AG04449 (cell line): ENCODE measurements at regions not wholly inside any gene's neighbourhood (a gene's known extent, or its start where the extent isn't known, plus 50 kb on each side); places are given as distances from the start of the nearest gene placed in this dataset.

ENCODE experiments used
- CTCF ChIA-PET: fragments of 350-600 bp; formaldehyde crosslinking; extraction: SDS; loops from one replicate; lab custom pipeline; 2021; ENCODE audit warnings: antibody characterized with exemption; lab: Yijun Ruan, JAX
- POLR2A ChIA-PET: fragments of 400-600, 350-600 bp; formaldehyde crosslinking; extraction: SDS; loops from one replicate; lab custom pipeline; 2020; ENCODE audit warnings: antibody characterized with exemption, inconsistent platforms; lab: Yijun Ruan, JAX
- DNase-seq: peaks from one replicate; pipeline ENCODE4 v3.0.0-alpha.2; 2010; ENCODE audit warnings: low read depth, low spot score
- H3K4me3 ChIP-seq: 2 replicates; pipeline ENCODE4 v1.5.1; 2011; ENCODE audit warnings: low read depth, mild to moderate bottlenecking, control low read depth, low read length
- TF ChIP-seq, protein P1 (sequence below): IDR thresholded peaks from one replicate; pipeline ENCODE4 v1.5.1; 2011; ENCODE audit warnings: mild to moderate bottlenecking, moderate library complexity, low read length, control low read depth, inconsistent platforms; ENCODE audit not compliant: insufficient read depth; ENCODE audit errors: missing control alignments

DNA sequence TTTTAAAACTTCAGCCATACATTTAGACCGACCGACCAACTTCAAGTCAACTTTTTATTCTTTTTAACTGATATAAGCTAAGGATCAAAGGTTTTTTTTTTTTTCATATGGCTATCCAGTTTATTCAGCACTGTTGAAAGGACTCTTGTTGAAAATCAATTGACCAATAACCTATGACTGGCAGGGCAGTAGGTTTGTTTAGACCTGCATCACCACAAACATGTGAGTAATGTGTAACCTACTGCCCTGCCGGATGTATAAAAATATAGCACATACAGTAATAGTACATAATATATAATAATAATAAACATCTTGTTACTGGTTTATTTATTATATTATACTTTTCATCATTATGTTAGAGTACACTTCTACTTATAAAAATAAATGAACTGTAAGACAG lies 434.6 kb upstream of the SEMA3A start:
- DNase-seq, result no peak
- ChIA-PET POLR2A (no interaction called here), CTCF (interaction anchor here (0.6 kb wide), 1 partner anchor 873 kb away, joined by 3 read pairs; no protein-coding TSS in a partner anchor)
- no peak overlapping the region for H3K4me3 ChIP-seq
- TF ChIP-seq, protein P1, sequence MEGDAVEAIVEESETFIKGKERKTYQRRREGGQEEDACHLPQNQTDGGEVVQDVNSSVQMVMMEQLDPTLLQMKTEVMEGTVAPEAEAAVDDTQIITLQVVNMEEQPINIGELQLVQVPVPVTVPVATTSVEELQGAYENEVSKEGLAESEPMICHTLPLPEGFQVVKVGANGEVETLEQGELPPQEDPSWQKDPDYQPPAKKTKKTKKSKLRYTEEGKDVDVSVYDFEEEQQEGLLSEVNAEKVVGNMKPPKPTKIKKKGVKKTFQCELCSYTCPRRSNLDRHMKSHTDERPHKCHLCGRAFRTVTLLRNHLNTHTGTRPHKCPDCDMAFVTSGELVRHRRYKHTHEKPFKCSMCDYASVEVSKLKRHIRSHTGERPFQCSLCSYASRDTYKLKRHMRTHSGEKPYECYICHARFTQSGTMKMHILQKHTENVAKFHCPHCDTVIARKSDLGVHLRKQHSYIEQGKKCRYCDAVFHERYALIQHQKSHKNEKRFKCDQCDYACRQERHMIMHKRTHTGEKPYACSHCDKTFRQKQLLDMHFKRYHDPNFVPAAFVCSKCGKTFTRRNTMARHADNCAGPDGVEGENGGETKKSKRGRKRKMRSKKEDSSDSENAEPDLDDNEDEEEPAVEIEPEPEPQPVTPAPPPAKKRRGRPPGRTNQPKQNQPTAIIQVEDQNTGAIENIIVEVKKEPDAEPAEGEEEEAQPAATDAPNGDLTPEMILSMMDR, result no peak

DNA sequence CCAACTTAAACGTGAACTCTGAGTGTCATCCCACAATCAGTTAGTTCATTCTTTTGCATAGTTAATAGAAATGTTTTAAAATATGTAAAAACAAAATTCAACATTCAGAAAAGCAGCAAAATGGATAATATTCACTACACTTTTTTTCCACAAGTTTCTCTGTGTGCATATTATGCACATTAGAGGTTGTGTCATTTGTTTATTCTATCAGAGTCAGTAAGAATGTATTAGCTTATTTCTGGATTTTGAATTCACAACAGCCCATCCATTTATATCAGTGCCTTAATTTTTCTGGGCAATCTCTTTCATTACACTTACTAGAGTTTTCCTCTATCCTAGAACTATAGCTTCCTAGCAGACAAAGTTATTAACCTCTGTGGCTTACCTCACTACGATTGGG lies 432.7 kb upstream of the SEMA3A start:
- DNase-seq, result no peak
- ChIA-PET CTCF (interaction anchor here (1.0 kb wide), 1 partner anchor 19 kb away, joined by 3 read pairs; no protein-coding TSS in a partner anchor), POLR2A (no interaction called here)
- TF ChIP-seq, protein P1, result no peak
- no peak overlapping the region for H3K4me3 ChIP-seq

DNA sequence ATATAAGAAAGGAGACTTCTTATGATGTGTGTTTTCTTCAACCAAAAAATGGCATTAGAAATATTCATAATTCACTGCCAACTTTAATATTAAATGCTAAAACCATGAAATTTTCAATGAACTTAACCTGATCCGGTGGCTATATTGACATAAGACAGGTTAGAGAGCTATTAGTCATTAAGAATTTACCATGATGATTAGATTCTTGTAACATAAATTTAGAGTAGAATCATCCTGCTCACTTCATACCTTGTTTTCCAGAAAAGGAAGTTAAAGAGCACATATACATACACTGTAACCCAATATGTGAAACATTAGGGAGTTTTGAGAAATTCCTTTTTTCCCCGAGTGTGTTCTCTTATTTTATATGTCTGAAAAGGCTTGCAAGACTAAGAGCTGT lies 430.3 kb upstream of the SEMA3A start:
- no peak overlapping the region for H3K4me3 ChIP-seq
- TF ChIP-seq, protein P1, result no peak
- POLR2A ChIA-PET, result no interaction called here
- no peak for DNase-seq
- CTCF ChIA-PET, result no interaction called here

DNA sequence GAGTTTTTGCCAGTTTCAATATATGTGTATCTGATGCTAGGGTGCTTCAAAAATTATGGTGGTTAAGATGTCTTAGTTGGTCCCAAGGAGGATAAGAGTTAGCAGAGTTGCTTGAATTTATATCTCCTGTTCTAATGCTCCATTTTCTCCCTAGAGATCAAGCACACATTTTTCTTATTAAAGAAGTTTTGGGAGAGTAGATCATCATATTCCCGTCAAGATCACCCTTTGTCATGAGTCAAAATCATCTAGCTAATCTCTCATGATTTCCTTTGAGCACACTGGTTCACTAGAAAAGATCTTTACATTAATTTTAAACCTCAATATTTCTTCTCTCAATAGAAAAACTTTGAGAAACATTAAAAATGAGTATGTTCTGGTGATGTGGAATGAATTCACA lies 429.9 kb upstream of the SEMA3A start:
- no peak for DNase-seq
- TF ChIP-seq, protein P1, result no peak
- H3K4me3 ChIP-seq, result no peak overlapping the region
- ChIA-PET CTCF (no interaction called here), POLR2A (no interaction called here)

- no peak for DNase-seq
- ChIA-PET CTCF (no interaction called here), POLR2A (no interaction called here)
- TF ChIP-seq, protein P1, result no peak
- no peak overlapping the region for H3K4me3 ChIP-seq
Observed at GRCh38 chr7:84617265-84618030, 422.9 kb upstream of the SEMA3A start.

GRCh38 chr7:84614821-84615501 lies 420.4 kb upstream of the SEMA3A start:
- no peak for DNase-seq
- TF ChIP-seq, protein P1, result no peak
- H3K4me3 ChIP-seq, result no peak overlapping the region
- CTCF ChIA-PET, result interaction anchor here (0.6 kb wide), 1 partner anchor 47 kb away, joined by 3 read pairs; no protein-coding TSS in a partner anchor
- POLR2A ChIA-PET, result no interaction called here
